GF-D8 (cell line): ENCODE measurements at regions not wholly inside any gene's neighbourhood (a gene's known extent, or its start where the extent isn't known, plus 50 kb on each side); places are given as distances from the start of the nearest gene placed in this dataset.
A peak's percentile ranks its signal among the peaks of the same experiment; 100 is the strongest.
"Not testable (repeated sequence)": the region's sequence is repeated elsewhere in the genome, so short reads cannot be mapped to it uniquely, and the experiment has no call there.

ENCODE experiments used
- DNase-seq: peaks from one replicate; lab custom pipeline; 2025; lab: John Stamatoyannopoulos, UW

DNA sequence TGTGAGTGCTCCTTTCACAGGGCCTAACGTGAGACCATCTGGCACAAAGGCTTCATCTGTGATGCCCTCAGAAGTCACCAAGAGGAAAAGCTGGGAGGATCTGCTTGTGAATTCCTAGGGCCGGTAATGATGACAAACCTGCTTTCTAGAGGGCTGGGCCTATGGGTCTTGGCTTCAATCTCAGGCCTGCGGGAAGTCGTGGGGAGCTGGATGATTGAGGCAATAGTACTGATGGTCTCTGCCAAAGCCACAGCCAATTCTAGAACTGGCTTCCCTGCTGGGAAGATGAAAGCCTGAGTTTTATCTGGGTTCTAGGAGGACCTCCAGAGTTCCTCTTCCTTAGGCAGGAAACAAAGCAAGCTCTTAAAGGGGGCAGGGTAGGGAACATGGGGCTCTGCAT, 102.7 kb downstream of the TMEM215 start:
- no peak for DNase-seq

DNA sequence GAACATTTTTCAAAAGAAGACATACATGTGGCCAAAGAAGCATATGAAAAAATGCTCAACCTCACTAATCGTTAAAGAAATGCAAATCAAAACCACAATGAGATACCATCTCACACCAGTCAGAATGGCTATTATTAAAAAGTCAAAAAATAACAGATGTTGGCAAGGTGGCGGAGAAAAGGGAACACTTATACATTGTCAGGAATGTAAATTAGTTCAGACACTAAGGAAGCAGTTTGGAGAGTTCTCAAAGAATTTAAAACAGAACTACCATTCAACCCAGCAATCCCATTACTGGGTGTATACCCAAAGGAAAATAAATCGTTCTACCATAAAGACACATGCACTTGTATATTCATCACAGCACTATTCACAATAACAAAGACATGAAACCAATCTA, 106.9 kb downstream of the APTX start:
- DNase-seq = not testable (repeated sequence)

DNA sequence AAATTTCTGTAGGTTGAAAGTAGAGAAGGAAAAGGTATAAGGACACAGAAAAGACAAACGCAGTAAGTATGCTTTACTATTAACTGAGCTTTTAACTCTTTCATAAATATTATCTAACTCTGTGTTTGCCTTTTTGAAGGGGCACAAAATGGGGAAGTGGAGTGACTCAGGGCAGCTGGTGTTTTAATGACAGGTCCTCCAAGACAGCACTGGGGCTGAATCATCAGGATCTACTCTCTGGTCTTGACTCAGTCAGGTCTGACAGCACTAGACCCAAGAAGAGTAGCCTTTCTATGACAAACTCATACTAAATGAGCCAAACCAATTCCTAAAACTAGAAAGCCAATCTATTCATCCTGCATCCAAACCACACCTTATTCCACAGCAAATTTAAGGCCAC, 102.2 kb downstream of the APTX start:
- no peak for DNase-seq

DNA sequence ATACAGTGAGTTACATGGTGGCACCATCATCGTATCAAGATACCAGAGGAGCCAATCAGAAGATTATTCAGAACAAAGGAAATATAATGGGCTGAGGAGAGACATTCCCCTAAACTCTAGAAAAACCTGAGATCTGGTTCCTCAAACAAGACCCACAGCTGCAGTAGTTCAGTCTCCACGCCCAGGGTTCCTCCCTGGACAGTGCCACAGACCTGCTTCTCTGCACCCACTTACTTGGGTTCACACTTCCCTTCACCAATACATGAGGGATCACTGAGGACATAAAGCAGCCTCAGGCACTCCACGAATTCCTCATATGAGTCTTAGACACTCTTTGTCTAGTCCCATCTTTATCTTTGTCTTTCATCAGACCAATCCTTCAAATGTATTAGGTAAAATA, 101.7 kb downstream of the APTX start:
- no peak for DNase-seq

DNA sequence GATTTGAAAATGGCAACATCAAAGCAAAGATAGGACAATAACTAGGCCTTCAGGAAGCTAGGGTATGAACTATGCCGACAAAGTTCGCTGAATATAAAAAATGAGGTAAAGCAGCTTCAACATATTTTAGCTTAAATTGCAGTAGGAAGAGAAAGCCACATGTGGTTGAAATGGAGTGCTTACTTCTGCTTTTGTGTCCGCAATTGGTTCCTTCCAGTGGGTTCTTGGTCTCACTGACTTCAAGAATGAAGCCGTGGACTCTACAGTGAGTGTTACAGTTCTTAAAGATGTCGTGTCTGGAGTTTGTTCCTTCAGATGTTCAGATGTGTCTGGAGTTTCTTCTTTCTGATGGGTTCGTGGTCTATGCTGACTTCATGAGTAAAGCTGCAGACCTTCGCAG, 95.2 kb downstream of the APTX start:
- peak; percentile 76 for DNase-seq

DNA sequence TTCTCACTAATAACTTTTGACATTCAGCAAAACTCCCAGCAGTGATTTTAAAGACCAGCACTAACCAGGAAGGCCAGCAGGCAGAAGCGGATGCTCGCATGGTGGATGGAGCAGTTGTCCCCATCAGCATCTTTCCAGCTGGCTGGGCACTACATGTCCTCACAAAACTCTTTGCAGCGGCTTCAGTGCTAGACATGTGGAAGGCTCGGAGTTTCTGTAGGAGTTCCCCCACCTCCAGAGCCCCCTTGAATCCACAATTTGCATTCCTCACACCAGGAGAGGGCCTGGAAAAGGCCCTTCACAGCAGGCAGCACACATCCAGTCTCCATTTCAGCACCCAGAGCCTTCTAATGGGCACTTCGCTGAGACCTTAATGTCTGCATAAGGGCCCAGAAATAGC, 85.6 kb downstream of the APTX start:
- DNase-seq = no peak

DNA sequence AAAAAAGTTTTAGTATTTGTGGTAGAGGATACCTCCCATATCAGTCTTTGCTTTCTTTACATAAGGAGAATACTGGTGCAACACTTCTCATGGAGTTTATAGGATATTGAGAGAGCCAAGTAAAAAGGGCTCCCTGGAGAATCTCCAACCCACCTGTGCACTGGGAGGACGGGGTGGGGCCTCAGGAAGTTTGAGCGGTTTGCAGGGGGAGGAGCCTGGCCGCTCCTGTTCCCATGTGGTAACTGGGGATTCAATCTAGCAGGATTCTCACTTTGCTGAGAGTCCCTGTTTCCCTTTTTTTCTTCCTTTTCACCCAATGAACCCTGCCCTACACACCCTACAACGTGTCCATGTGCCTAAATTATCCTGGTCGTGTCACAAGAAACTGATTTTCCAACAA, 82.8 kb downstream of the APTX start:
- no peak for DNase-seq
